ENCODE measurements at regions not wholly inside any gene's neighbourhood (a gene's known extent, or its start where the extent isn't known, plus 50 kb on each side); places are given as distances from the start of the nearest gene placed in this dataset.
A peak's percentile ranks its signal among the peaks of the same experiment; 100 is the strongest.

GRCh38 chr2:234289834-234290590, 206.9 kb downstream of the ARL4C start (continued):
- TF ChIP-seq ZNF274 (IDR thresholded peaks at IDR 0.05; ENCODE audit: low read depth, low read length), result no peak
- no peak for TF ChIP-seq ELF1 (IDR thresholded peaks at IDR 0.05; ENCODE audit: borderline replicate concordance, low read depth)
- peak; percentile 36; the same call in 1 of the 2 replicates for TF ChIP-seq JUND (IDR thresholded peaks at IDR 0.05)
- no peak for TF ChIP-seq SRF (IDR thresholded peaks at IDR 0.05; ENCODE audit: low read depth)
- TF ChIP-seq POLR2AphosphoS5 (IDR thresholded peaks at IDR 0.05; ENCODE audit: low read depth, low read length), result no peak
- no peak for TF ChIP-seq TCF7L2 (IDR thresholded peaks at IDR 0.05; ENCODE audit: borderline replicate concordance, extremely low read depth, insufficient read depth, insufficient read length)
- TF ChIP-seq SP1 (IDR thresholded peaks at IDR 0.05; ENCODE audit: low read depth), result peak; percentile 55
- no peak for TF ChIP-seq POLR2A (IDR thresholded peaks at IDR 0.05; ENCODE audit: borderline replicate concordance, extremely low read depth, insufficient read depth, insufficient read length)
- no peak for TF ChIP-seq ZBTB33 (IDR thresholded peaks at IDR 0.05; ENCODE audit: extremely low read depth, insufficient replicate concordance, low read length)
- TF ChIP-seq RAD21 (IDR thresholded peaks at IDR 0.05; ENCODE audit: low read depth), result no peak
- no peak for TF ChIP-seq ATF3 (IDR thresholded peaks at IDR 0.05)
- TF ChIP-seq CEBPB (IDR thresholded peaks at IDR 0.05; ENCODE audit: low read depth), result no peak
- TF ChIP-seq EZH2phosphoT487 (IDR thresholded peaks at IDR 0.05; ENCODE audit: borderline replicate concordance), result no peak

Data from HCT116 (cell line).